ENCODE measurements at regions not wholly inside any gene's neighbourhood (a gene's known extent, or its start where the extent isn't known, plus 50 kb on each side); places are given as distances from the start of the nearest gene placed in this dataset.

- no peak for DNase-seq
Observed at GRCh38 chr6:81859884-81860283, 107.4 kb upstream of the TENT5A start.

DNA sequence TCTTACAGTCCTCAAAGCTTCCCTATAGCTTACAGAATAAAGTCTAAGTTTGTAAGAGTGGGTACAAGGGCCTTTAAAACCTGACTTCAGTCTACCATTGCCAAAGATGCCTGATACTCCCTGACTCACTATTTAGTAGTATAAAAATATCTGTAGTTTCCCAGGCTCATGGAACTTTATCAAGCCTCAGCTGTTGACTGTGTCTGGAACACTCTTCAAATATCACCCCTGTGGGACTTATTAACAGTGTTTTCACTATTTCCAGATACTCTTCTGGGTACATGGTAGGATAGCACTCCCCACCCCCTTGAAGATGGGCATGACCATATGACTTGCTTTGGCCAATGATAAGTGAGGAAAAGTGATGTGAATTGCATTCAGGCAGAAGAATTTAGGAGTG, 105.3 kb upstream of the TENT5A start:
- no peak for DNase-seq

- DNase-seq: no peak
Observed at GRCh38 chr6:81856872-81857271, 104.4 kb upstream of the TENT5A start.

DNA sequence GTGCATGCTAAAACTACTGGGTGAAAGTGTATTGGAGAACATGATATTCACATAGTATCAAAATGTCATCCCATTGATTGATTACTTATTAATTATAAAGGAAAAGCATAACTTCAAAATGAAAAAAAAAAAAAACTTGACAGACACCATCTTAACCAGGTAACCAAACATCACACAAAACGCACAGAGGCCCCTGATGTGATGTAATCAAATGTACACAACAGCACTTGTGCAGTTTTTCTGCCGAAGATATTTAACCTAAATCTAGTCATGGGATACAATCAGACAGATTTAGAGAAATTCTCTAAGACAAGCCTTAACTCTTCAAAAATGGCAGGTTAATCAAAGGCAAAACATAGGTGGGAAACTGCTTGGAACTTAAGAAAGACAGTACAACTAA, 102.0 kb upstream of the TENT5A start:
- no peak for DNase-seq

DNA sequence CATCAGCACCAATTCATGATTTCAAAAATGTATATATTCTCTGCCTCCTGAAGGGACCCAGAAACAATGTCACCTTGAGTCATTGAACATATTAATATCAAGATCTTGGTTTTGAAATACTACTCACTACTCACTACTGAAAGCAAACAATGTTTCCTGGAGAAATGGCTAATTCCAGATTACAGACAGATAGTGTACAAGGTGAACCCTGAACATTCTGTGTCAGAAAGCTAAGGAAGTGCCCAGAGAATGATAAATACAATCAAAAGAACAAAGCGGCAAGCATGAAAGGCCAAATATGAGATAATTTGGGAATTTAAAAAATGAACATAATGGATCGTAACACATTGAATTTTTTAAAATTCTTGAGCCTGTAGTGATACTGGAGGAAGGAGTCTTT, 101.5 kb upstream of the TENT5A start:
- no peak for DNase-seq

DNA sequence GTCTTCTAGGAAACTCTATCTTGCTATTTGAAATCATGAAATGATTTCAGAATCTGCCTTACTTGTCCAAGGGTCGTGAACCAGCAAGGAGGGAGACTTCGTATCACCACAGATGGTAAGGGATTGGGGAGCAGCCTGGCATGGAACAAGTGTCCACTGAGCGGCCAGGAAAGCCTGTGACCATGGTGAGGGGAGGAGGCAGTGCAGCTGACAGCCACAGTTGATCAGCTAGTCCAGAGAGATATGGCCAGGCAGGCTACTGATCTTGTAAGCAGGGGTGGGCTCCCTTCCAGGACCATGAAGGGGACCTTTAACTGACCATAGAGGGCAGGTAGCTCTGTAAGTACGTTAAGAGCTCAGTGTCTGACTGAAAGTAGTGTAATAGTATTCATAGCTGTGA, 96.8 kb upstream of the TENT5A start:
- DNase-seq: no peak

GRCh38 chr6:81847866-81848265, 95.4 kb upstream of the TENT5A start:
- DNase-seq: no peak

DNA sequence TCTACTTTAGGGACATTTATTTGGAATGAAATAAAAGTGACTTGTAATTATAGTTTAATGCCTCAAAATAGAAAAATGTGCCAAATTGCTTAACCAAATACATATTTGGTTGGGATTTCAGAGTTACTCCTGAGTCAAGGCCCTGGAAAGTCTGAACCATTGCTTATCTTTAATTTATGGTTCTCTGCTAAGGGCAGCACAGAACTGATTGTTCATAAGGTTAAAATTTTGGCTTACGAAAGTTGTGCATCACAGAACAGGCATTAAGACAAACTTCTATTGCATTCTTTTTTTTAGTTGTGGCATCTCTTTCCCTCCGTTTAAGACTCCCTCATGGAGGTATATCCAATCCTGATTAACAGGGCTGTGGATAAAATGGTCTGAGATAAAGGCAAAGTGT, 92.2 kb upstream of the TENT5A start:
- no peak for DNase-seq

- no peak for DNase-seq
Observed at GRCh38 chr6:81843302-81843701, 90.8 kb upstream of the TENT5A start.

DNA sequence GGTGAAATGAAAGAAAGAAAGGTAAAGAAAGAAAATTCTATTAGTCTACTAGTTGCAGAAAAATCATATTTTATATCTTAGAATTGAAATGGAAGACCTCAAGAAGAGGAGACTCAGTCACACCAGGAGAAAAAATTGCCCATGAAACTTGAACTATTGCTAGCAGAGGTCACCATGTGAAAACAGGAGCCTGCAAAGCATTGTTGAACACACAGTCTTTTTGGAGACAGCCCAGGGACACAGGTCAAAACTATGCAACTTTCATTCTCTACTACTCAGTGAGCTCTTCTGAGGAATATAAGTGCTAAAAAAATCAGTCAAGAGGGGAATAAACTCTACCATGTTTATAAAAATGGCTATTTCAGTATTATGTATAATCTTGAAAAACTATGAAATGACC, 89.8 kb upstream of the TENT5A start:
- DNase-seq: no peak

- DNase-seq: no peak
Observed at GRCh38 chr6:81838724-81839426, 86.4 kb upstream of the TENT5A start.

- no peak for DNase-seq
Observed at GRCh38 chr6:81838031-81838430, 85.5 kb upstream of the TENT5A start.

GRCh38 chr6:81834141-81834681, 81.7 kb upstream of the TENT5A start:
- DNase-seq: no peak

GRCh38 chr6:81832304-81832703, 79.8 kb upstream of the TENT5A start:
- DNase-seq: no peak

DNA sequence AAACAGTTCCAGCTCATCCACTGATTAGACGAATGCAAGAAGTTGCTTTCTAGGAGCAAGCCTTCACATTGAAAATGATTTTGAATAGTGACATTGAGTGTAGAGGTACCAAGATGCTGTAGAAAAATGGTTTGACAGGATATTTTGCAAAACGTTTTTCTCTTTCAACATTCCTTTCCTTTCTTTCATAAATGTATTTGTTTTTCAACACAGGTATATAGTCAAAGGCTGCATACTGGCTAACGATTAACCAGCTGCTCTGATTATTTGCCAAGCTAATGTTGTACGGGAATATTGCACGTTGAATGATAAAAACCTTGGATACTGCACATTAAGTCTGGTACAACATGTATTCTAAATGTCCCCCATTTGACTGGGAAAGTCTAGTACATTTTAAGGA, 78.8 kb upstream of the TENT5A start:
- DNase-seq: no peak

- no peak for DNase-seq
Observed at GRCh38 chr6:81826784-81827183, 74.3 kb upstream of the TENT5A start.

DNA sequence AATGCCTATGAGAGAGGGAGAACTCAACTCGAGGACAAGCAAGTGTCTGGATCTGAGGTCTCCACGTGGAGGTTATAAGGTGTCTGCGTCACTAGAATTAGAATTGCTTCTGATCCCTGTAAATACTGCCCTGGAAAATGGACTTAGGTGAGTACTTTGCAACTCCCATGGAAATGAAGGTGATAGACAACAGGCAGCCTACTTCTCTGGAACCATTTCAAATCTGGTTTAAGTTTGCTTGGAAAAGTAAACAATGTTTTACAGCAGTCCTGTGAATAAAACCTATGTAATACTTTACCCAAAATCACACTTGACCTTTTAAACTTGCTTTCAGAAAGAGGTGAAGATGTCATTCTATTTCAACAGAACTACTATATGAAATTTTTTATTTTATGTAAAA, 70.1 kb upstream of the TENT5A start:
- DNase-seq: no peak

- DNase-seq: no peak
Observed at GRCh38 chr6:81821449-81821848, 69.0 kb upstream of the TENT5A start.

GRCh38 chr6:81820980-81821379, 68.5 kb upstream of the TENT5A start:
- no peak for DNase-seq

DNA sequence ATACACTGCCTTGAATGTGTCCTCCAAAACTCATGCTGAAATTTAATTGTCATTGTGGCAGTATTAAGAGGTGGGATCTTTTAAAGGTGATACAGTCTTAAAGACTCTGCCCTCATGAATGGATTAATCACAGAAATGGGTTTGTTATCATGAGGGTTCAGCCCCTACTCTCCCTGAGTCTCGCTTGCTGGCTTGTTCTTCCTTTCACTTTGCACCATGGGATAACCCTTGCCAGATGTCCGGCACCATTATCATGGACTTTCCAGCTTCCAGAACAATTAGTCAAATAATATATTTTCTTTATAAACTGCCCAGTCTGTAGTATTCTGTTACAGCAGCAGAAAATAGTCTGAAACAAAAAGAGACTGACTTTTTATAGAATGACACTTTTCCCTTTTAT, 67.9 kb upstream of the TENT5A start:
- DNase-seq: no peak

DNA sequence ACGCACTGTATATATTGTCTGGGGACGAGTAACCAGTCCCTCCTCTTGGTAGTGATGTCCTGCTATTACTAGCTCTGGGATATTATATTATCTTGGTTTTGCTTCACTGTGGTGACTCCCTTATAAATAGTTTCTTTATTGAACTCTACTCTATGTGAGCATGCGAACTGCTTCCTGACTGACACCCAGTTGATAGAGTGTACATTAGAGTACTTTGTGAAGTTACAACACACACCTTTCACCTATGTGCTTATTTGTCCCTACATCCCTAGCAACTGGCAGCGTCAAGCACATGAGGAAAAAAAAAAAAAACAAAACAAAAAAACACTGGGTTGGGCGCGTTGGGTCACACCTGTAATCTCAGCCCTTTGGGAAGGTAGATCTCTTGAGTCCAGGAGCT, 67.3 kb upstream of the TENT5A start:
- DNase-seq: no peak

GRCh38 chr6:81818901-81819361, 66.5 kb upstream of the TENT5A start:
- no peak for DNase-seq

DNA sequence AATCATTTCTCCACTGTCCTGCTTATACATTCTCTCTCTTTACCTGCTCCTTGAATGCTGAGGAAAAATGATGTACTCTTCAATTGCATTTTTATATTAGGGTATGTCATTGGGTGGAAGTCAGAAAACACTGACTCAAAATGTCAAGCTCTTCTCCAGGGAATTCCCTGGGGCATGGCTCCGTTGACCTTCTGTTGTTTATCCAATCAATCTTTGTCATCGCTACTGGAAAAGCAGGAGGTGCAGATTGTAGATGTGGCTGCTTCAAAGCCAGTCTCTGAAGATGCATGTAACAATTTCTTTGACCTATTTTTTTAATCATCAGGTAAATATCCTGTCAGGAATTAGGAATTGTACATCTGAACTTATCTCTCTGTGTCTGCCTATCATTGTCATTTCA, 63.9 kb upstream of the TENT5A start:
- no peak for DNase-seq

GRCh38 chr6:81814370-81815076, 62.0 kb upstream of the TENT5A start:
- DNase-seq: no peak

All from hindlimb muscle (tissue), 1 donor.